IMR-90 (cell line): ENCODE measurements at regions not wholly inside any gene's neighbourhood (a gene's known extent, or its start where the extent isn't known, plus 50 kb on each side); places are given as distances from the start of the nearest gene placed in this dataset.

Experiments used
- ATAC-seq: fragments of 200-7000 bp; cut with Tn5 transposase; 2 replicates; pipeline ENCODE4 v1.9.1; 2020; ENCODE audit warnings: low read depth, mild to moderate bottlenecking, moderate library complexity
- BruUV-seq: library from RNA; stranded (reverse); fragments of 400-500 nt; replicated peaks from 2 replicates; lab custom pipeline; 2021; lab: Mats Ljungman, UMichigan
- CTCF ChIA-PET: fragments of 300-600 bp; formaldehyde crosslinking; extraction: SDS; loops from one replicate; lab custom pipeline; 2021; ENCODE audit warnings: antibody characterized with exemption; lab: Yijun Ruan, JAX
- POLR2A ChIA-PET: fragments of 300-600 bp; sonication (Branson Sonifier 250); formaldehyde crosslinking; loops from one replicate; lab custom pipeline; 2022; ENCODE audit warnings: antibody characterized with exemption; ENCODE audit not compliant: unreplicated experiment; lab: Charles Lee
- DNase-seq: peaks from one replicate; pipeline ENCODE4 v3.0.0; 2013
- H2AFZ ChIP-seq: replicated peaks from 2 replicates; pipeline ENCODE3; 2013; ENCODE audit warnings: low read length, mild to moderate bottlenecking; ENCODE audit not compliant: poor library complexity
- H2AK5ac ChIP-seq: 2 replicates; pipeline ENCODE4 v1.6.1; 2013; ENCODE audit warnings: low read depth, low read length, inconsistent platforms
- H2AK9ac ChIP-seq: replicated peaks from 2 replicates; pipeline ENCODE3; 2013; ENCODE audit warnings: mild to moderate bottlenecking, low read depth, low read length, moderate library complexity; ENCODE audit not compliant: poor library complexity
- H2BK120ac ChIP-seq: 2 replicates; pipeline ENCODE4 v1.6.1; 2013; ENCODE audit warnings: low read depth, low read length, inconsistent platforms
- H2BK15ac ChIP-seq: 3 replicates; pipeline ENCODE4 v1.6.1; 2013; ENCODE audit warnings: low read depth, low read length, inconsistent platforms
- H2BK20ac ChIP-seq: 2 replicates; pipeline ENCODE4 v1.6.1; 2013; ENCODE audit warnings: low read depth, mild to moderate bottlenecking, inconsistent platforms, low read length, moderate library complexity
- H2BK5ac ChIP-seq: 2 replicates; pipeline ENCODE4 v1.6.1; 2013; ENCODE audit warnings: mild to moderate bottlenecking, low read depth, low read length, inconsistent platforms; ENCODE audit not compliant: poor library complexity, severe bottlenecking
- H3K14ac ChIP-seq: replicated peaks from 2 replicates; pipeline ENCODE4 v1.6.1; 2013; ENCODE audit warnings: low read depth, low read length, inconsistent platforms
- H3K18ac ChIP-seq: 2 replicates; pipeline ENCODE4 v1.6.1; 2013; ENCODE audit warnings: low read depth, low read length, control low read depth
- H3K23ac ChIP-seq: 2 replicates; pipeline ENCODE4 v1.6.1; 2013; ENCODE audit warnings: low read depth, low read length, inconsistent platforms
- H3K27ac ChIP-seq: 2 replicates; pipeline ENCODE4 v1.5.1; 2013; ENCODE audit warnings: mild to moderate bottlenecking, control low read depth, low read length; ENCODE audit not compliant: insufficient read depth
- H3K27me3 ChIP-seq: 2 replicates; pipeline ENCODE4 v1.6.1; 2013; ENCODE audit warnings: low read length; ENCODE audit not compliant: control insufficient read depth, insufficient read depth
- H3K36me3 ChIP-seq: 2 replicates; pipeline ENCODE4 v1.6.1; 2013; ENCODE audit warnings: low read length, mixed read lengths; ENCODE audit not compliant: control insufficient read depth, insufficient read depth
- H3K4ac ChIP-seq: 2 replicates; pipeline ENCODE4 v1.6.1; 2013; ENCODE audit warnings: low read depth, low read length, inconsistent platforms
- H3K4me1 ChIP-seq: 2 replicates; pipeline ENCODE4 v1.6.1; 2013; ENCODE audit warnings: low read length, mixed read lengths; ENCODE audit not compliant: control insufficient read depth, insufficient read depth
- H3K4me2 ChIP-seq: 2 replicates; pipeline ENCODE4 v1.6.1; 2013; ENCODE audit warnings: low read depth, mild to moderate bottlenecking, control low read depth, low read length, moderate library complexity
- H3K4me3 ChIP-seq: 2 replicates; pipeline ENCODE4 v1.5.1; 2013; ENCODE audit warnings: low read depth, mild to moderate bottlenecking, control low read depth, low read length, moderate library complexity; ENCODE audit not compliant: insufficient read depth
- H3K56ac ChIP-seq: 2 replicates; pipeline ENCODE4 v1.6.1; 2013; ENCODE audit warnings: low read length, inconsistent platforms; ENCODE audit not compliant: insufficient read depth; ENCODE audit errors: extremely low read depth
- H3K79me1 ChIP-seq, 2 experiments: 2 replicates each; pipeline ENCODE4 v1.6.1; 2013; ENCODE audit warnings: low read length in 2 of 2, inconsistent platforms in 1 of 2, low read depth in 1 of 2
- H3K9ac ChIP-seq: 2 replicates; pipeline ENCODE4 v1.6.1; 2013; ENCODE audit warnings: low read depth, low read length, control low read depth
- H3K9me1 ChIP-seq: 2 replicates; pipeline ENCODE4 v1.6.1; 2013; ENCODE audit warnings: low read length, inconsistent platforms; ENCODE audit not compliant: insufficient read depth
- H3K9me3 ChIP-seq: 2 replicates; pipeline ENCODE4 v1.6.1; 2013; ENCODE audit warnings: low read length; ENCODE audit not compliant: control insufficient read depth, insufficient read depth
- H4K20me1 ChIP-seq: 2 replicates; pipeline ENCODE4 v1.6.1; 2013; ENCODE audit warnings: low read length, inconsistent platforms; ENCODE audit not compliant: insufficient read depth
- H4K5ac ChIP-seq: 2 replicates; pipeline ENCODE4 v1.6.1; 2013; ENCODE audit warnings: mild to moderate bottlenecking, low read depth, low read length, control low read depth
- H4K8ac ChIP-seq, 2 experiments: 2 replicates each; pipeline ENCODE4 v1.6.1; 2013; ENCODE audit warnings: low read depth in 2 of 2, low read length in 2 of 2, control low read depth in 1 of 2, inconsistent platforms in 1 of 2
- H4K91ac ChIP-seq: 2 replicates; pipeline ENCODE4 v1.6.1; 2013; ENCODE audit warnings: low read depth, low read length, inconsistent platforms; ENCODE audit not compliant: insufficient read depth
- CEBPB ChIP-seq: IDR thresholded peaks from 2 replicates; pipeline ENCODE4 v1.6.1; 2012; ENCODE audit warnings: low read depth, low read length, improper control_type of control experiment
- CHD1 ChIP-seq: IDR thresholded peaks from 2 replicates; pipeline ENCODE4 v1.6.1; 2012; ENCODE audit warnings: low read depth, low read length, improper control_type of control experiment
- FOS ChIP-seq: fragments of 150-350 bp; IDR thresholded peaks from 2 replicates; pipeline ENCODE4 v1.6.1; 2016; ENCODE audit warnings: low read depth, low read length
- MAFK ChIP-seq: IDR thresholded peaks from 2 replicates; pipeline ENCODE4 v1.6.1; 2012; ENCODE audit warnings: low read depth, low read length, improper control_type of control experiment
- MAZ ChIP-seq: IDR thresholded peaks from 2 replicates; pipeline ENCODE4 v1.6.1; 2012; ENCODE audit warnings: low read depth, mild to moderate bottlenecking, low read length, improper control_type of control experiment, moderate library complexity, borderline replicate concordance
- NFE2L2 ChIP-seq: fragments of 150-350 bp; IDR thresholded peaks from 2 replicates; pipeline ENCODE4 v1.6.1; 2016; ENCODE audit warnings: low read depth, mild to moderate bottlenecking, low read length
- RFX5 ChIP-seq: IDR thresholded peaks from 2 replicates; pipeline ENCODE4 v1.8.0; 2012; ENCODE audit warnings: low read depth, mild to moderate bottlenecking, low read length, moderate library complexity
- WGBS, 2 experiments: methylation state at CpG; one replicate each; pipeline versions ENCODE4 v1.1.5 to v1.1.7; 2013; ENCODE audit warnings: missing lambda C conversion rate in 2 of 2; ENCODE audit not compliant: insufficient read length in 1 of 2; ENCODE audit errors: extremely low coverage in 2 of 2; 5-methylcytosine and 5-hydroxymethylcytosine counted together
- dilution Hi-C: fragments of 300-500 bp; cut with HindIII; formaldehyde crosslinking; loops from one replicate; pipeline ENCODE4 v1.14.3; 2018; ENCODE audit warnings: low sequenced_read_pairs; ENCODE audit not compliant: unreplicated experiment
- in situ Hi-C: fragments of 300-500 bp; cut with MboI; formaldehyde crosslinking; loops from 3 replicates; pipeline ENCODE4 v1.14.3; 2019; ENCODE audit warnings: low sequenced_read_pairs, inconsistent platforms, mixed read lengths
- intact Hi-C: fragments of 100-400 bp; cut with micrococcal nuclease; formaldehyde crosslinking; loops from 2 replicates; pipeline ENCODE4 v1.10.0; 2022
- TF ChIP-seq, protein P1 (sequence below): fragments of 150-350 bp; IDR thresholded peaks from 2 replicates; pipeline ENCODE4 v1.6.1; 2016; ENCODE audit warnings: low read depth, mild to moderate bottlenecking, low read length, moderate library complexity, borderline replicate concordance

DNA sequence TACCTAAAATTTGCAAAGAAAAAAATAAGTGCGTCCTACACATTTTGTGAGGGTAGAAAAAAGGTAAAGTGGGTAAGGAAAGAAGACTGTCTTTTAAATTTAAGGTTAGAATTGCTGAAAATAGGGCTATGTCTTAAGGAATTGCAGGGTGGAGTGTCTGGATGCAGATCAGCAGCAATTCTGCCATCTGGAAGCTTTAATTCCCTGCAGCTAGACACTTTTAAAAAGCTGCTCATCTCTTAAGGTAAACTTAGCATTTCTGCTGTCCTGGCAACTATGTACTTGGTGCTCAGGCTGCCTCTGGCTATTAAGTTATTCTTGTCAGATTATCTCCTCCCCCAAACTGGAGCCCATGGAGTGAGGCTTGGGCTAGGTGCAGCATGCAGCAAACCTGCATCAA, 420.2 kb downstream of the SI start:
- no peaks in the 10 kb centered on the region for H3K27me3 ChIP-seq
- DNase-seq = no peak
- no peak for TF ChIP-seq NFE2L2
- no peak for TF ChIP-seq CHD1
- TF ChIP-seq FOS = no peak
- no peak for TF ChIP-seq CEBPB
- no peak for TF ChIP-seq MAFK
- TF ChIP-seq RFX5 = no peak
- TF ChIP-seq, protein P1, sequence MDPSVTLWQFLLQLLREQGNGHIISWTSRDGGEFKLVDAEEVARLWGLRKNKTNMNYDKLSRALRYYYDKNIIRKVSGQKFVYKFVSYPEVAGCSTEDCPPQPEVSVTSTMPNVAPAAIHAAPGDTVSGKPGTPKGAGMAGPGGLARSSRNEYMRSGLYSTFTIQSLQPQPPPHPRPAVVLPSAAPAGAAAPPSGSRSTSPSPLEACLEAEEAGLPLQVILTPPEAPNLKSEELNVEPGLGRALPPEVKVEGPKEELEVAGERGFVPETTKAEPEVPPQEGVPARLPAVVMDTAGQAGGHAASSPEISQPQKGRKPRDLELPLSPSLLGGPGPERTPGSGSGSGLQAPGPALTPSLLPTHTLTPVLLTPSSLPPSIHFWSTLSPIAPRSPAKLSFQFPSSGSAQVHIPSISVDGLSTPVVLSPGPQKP = no peak
- no peak for TF ChIP-seq MAZ
- no peak overlapping the region for H4K8ac ChIP-seq
- H2AFZ ChIP-seq = no peak overlapping the region
- no peak overlapping the region for H3K4ac ChIP-seq
- H3K9ac ChIP-seq = no peak overlapping the region
- H3K9me3 ChIP-seq = peaks cover 4% of the 10 kb centered on the region; the same call in 1 of the 2 replicates
- no peak overlapping the region for H2BK20ac ChIP-seq
- H2BK120ac ChIP-seq = no peak overlapping the region
- H3K27ac ChIP-seq = no peak overlapping the region
- ChIA-PET CTCF (no interaction called here), POLR2A (no interaction called here)
- WGBS, 2 experiments = no CpG with 5 or more reads among the region's 1 CpG
- no peak overlapping the region for H3K14ac ChIP-seq
- no peaks in the 10 kb centered on the region for H3K79me1 ChIP-seq
- H2BK15ac ChIP-seq = no peak overlapping the region
- in situ Hi-C loops = no loop called here
- no peak overlapping the region for H2AK5ac ChIP-seq
- H3K56ac ChIP-seq = no peak overlapping the region
- H3K9me1 ChIP-seq = no peaks in the 10 kb centered on the region
- no peak overlapping the region for H2AK9ac ChIP-seq
- H3K23ac ChIP-seq = no peak overlapping the region
- no peak for ATAC-seq
- no peaks in the 10 kb centered on the region for H3K36me3 ChIP-seq
- H4K5ac ChIP-seq = no peak overlapping the region
- no peaks in the 10 kb centered on the region for H4K20me1 ChIP-seq
- H3K18ac ChIP-seq = no peak overlapping the region
- dilution Hi-C loops = no loop called here
- H3K4me2 ChIP-seq = no peak overlapping the region
- no peak overlapping the region for H2BK5ac ChIP-seq
- no peak overlapping the region for H3K4me3 ChIP-seq
- no TSS peak for BruUV-seq
- intact Hi-C loops = no loop called here
- no peak overlapping the region for H4K91ac ChIP-seq
- H3K4me1 ChIP-seq = no peaks in the 10 kb centered on the region
